SK-N-SH treated with all-trans-retinoic acid at 6 μM for 48 hours (cell line): ENCODE measurements at regions not wholly inside any gene's neighbourhood (a gene's known extent, or its start where the extent isn't known, plus 50 kb on each side); places are given as distances from the start of the nearest gene placed in this dataset.

ENCODE experiments used
- ATAC-seq: fragments of 200-7000 bp; cut with Tn5 transposase; 3 replicates; pipeline ENCODE4 v1.9.1; 2020; ENCODE audit warnings: mild to moderate bottlenecking, moderate library complexity
- ARNTL ChIP-seq: fragments of 450-650 bp; formaldehyde crosslinking; IDR thresholded peaks from 2 replicates; pipeline ENCODE4 v1.5.0; 2020; ENCODE audit warnings: low read depth, mild to moderate bottlenecking, moderate library complexity, borderline replicate concordance
- BACH2 ChIP-seq: fragments of 250-450 bp; sonication (Bioruptor Pico); IDR thresholded peaks from 2 replicates; pipeline ENCODE4 v1.9.0; 2021; ENCODE audit warnings: mild to moderate bottlenecking, borderline replicate concordance
- GLIS3 ChIP-seq: fragments of 250-450 bp; sonication (Bioruptor Pico); IDR thresholded peaks from 2 replicates; pipeline ENCODE4 v1.5.0; 2020; ENCODE audit warnings: mild to moderate bottlenecking, moderate library complexity
- ISL1 ChIP-seq: fragments of 250-450 bp; sonication (Bioruptor Pico); IDR thresholded peaks from 2 replicates; pipeline ENCODE4 v2.1.2; 2022; ENCODE audit warnings: mild to moderate bottlenecking, moderate library complexity
- OSR1 ChIP-seq: fragments of 250-450 bp; sonication (Bioruptor Pico); IDR thresholded peaks from 2 replicates; pipeline ENCODE4 v1.8.0; 2022; ENCODE audit warnings: moderate library complexity, mild to moderate bottlenecking, inconsistent platforms
- PPARA ChIP-seq: fragments of 250-450 bp; sonication (Bioruptor Pico); IDR thresholded peaks from 2 replicates; pipeline ENCODE4 v1.5.0; 2020; ENCODE audit warnings: mild to moderate bottlenecking, borderline replicate concordance
- RARB ChIP-seq: fragments of 250-450 bp; sonication (Bioruptor Pico); IDR thresholded peaks from 2 replicates; pipeline ENCODE4 v1.8.0; 2021; ENCODE audit warnings: mild to moderate bottlenecking, moderate library complexity
- SNAI2 ChIP-seq: fragments of 250-450 bp; sonication (Bioruptor Pico); IDR thresholded peaks from 2 replicates; pipeline ENCODE4 v1.5.0; 2020; ENCODE audit warnings: mild to moderate bottlenecking, moderate library complexity
- TCF4 ChIP-seq: fragments of 250-450 bp; sonication (Bioruptor Pico); IDR thresholded peaks from 2 replicates; pipeline ENCODE4 v1.8.0; 2021; ENCODE audit warnings: mild to moderate bottlenecking, moderate library complexity, borderline replicate concordance
- TOX ChIP-seq: fragments of 250-450 bp; sonication (Bioruptor Pico); IDR thresholded peaks from 2 replicates; pipeline ENCODE4 v1.8.0; 2021; ENCODE audit warnings: mild to moderate bottlenecking, moderate library complexity, borderline replicate concordance
- ZC3H10 ChIP-seq: fragments of 250-450 bp; sonication (Bioruptor Pico); IDR thresholded peaks from 2 replicates; pipeline ENCODE4 v1.5.1; 2021; ENCODE audit warnings: mild to moderate bottlenecking, moderate library complexity
- ZFP3 ChIP-seq: fragments of 250-450 bp; sonication (Bioruptor Pico); IDR thresholded peaks from 2 replicates; pipeline ENCODE4 v1.5.0; 2020; ENCODE audit warnings: mild to moderate bottlenecking, moderate library complexity
- ZFP30 ChIP-seq: fragments of 450-650 bp; formaldehyde crosslinking; IDR thresholded peaks from 2 replicates; pipeline ENCODE4 v1.5.0; 2022; ENCODE audit warnings: mild to moderate bottlenecking, moderate library complexity
- ZNF565 ChIP-seq: fragments of 450-650 bp; formaldehyde crosslinking; conservative IDR thresholded peaks from 2 replicates; pipeline ENCODE4 v1.5.0; 2020; ENCODE audit warnings: low read depth, mild to moderate bottlenecking, moderate library complexity
- ZNF70 ChIP-seq: fragments of 450-650 bp; formaldehyde crosslinking; IDR thresholded peaks from 2 replicates; pipeline ENCODE4 v1.5.0; 2020; ENCODE audit warnings: mild to moderate bottlenecking, moderate library complexity
- ZNF8 ChIP-seq: fragments of 450-650 bp; formaldehyde crosslinking; IDR thresholded peaks from 2 replicates; pipeline ENCODE4 v1.5.0; 2020; ENCODE audit warnings: mild to moderate bottlenecking, moderate library complexity
- TF ChIP-seq, protein P1 (sequence below): fragments of 250-450 bp; sonication (Bioruptor Pico); IDR thresholded peaks from 2 replicates; pipeline ENCODE4 v1.5.1; 2020; ENCODE audit warnings: low read depth, mild to moderate bottlenecking, moderate library complexity
- TF ChIP-seq, protein P2 (sequence below): fragments of 250-450 bp; sonication (Bioruptor Pico); IDR thresholded peaks from 2 replicates; pipeline ENCODE4 v1.5.0; 2020; ENCODE audit warnings: mild to moderate bottlenecking, moderate library complexity
- TF ChIP-seq, protein P3 (sequence below): fragments of 250-450 bp; sonication (Bioruptor Pico); IDR thresholded peaks from 2 replicates; pipeline ENCODE4 v1.8.0; 2020; ENCODE audit warnings: mild to moderate bottlenecking, moderate library complexity, borderline replicate concordance
- TF ChIP-seq, protein P4 (sequence below): fragments of 250-450 bp; sonication (Bioruptor Pico); IDR thresholded peaks from 2 replicates; pipeline ENCODE4 v1.5.1; 2021; ENCODE audit warnings: mild to moderate bottlenecking, moderate library complexity

DNA sequence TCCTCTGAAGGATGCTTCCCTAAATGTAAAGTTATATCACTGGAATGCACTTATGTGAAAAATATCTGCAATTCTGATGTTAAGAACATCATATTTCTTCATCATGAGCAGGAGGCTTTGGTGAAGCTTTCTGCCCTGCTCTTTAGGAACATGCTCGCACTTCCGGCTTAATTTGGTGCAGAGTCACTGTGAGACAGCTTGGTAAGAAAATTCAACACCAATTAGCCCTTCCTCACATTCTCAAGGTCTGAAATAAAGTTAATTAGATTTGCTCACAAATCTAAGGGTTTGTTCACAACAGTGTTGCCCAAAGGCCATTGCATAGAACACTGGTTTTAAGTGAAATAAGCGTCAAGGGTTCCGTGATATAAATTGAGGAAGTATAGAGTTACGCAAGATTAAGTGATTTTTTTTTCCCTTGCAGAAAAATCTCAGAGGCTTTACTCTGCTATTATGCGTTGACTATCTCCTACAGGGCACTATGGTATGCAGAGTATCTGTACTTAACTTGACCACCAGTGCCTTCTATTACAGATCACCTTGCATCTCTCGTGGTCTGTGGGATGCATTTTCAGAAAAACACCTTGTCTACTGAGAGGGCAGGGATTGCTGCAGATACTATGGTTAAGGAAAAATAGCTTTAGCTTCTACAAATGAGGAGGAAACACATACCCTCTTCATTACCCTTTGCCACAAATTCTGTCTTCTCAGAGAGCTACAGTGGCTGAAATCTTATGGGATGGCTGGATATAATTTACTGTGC lies 953.9 kb downstream of the TYW1 start:
- ATAC-seq, result no peak
- TF ChIP-seq ZFP30 (CRISPR knock-in tag), result no peak
- no peak for TF ChIP-seq GLIS3 (CRISPR knock-in tag)
- no peak for TF ChIP-seq ISL1 (CRISPR knock-in tag)
- TF ChIP-seq SNAI2, result no peak
- TF ChIP-seq, protein P1, sequence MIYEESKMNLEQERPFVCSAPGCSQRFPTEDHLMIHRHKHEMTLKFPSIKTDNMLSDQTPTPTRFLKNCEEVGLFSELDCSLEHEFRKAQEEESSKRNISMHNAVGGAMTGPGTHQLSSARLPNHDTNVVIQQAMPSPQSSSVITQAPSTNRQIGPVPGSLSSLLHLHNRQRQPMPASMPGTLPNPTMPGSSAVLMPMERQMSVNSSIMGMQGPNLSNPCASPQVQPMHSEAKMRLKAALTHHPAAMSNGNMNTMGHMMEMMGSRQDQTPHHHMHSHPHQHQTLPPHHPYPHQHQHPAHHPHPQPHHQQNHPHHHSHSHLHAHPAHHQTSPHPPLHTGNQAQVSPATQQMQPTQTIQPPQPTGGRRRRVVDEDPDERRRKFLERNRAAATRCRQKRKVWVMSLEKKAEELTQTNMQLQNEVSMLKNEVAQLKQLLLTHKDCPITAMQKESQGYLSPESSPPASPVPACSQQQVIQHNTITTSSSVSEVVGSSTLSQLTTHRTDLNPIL, result no peak
- no peak for TF ChIP-seq PPARA (CRISPR knock-in tag)
- no peak for TF ChIP-seq ZFP3
- no peak for TF ChIP-seq TOX (CRISPR knock-in tag)
- no peak for TF ChIP-seq RARB (CRISPR knock-in tag)
- TF ChIP-seq, protein P2, sequence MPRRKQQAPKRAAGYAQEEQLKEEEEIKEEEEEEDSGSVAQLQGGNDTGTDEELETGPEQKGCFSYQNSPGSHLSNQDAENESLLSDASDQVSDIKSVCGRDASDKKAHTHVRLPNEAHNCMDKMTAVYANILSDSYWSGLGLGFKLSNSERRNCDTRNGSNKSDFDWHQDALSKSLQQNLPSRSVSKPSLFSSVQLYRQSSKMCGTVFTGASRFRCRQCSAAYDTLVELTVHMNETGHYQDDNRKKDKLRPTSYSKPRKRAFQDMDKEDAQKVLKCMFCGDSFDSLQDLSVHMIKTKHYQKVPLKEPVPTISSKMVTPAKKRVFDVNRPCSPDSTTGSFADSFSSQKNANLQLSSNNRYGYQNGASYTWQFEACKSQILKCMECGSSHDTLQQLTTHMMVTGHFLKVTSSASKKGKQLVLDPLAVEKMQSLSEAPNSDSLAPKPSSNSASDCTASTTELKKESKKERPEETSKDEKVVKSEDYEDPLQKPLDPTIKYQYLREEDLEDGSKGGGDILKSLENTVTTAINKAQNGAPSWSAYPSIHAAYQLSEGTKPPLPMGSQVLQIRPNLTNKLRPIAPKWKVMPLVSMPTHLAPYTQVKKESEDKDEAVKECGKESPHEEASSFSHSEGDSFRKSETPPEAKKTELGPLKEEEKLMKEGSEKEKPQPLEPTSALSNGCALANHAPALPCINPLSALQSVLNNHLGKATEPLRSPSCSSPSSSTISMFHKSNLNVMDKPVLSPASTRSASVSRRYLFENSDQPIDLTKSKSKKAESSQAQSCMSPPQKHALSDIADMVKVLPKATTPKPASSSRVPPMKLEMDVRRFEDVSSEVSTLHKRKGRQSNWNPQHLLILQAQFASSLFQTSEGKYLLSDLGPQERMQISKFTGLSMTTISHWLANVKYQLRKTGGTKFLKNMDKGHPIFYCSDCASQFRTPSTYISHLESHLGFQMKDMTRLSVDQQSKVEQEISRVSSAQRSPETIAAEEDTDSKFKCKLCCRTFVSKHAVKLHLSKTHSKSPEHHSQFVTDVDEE (CRISPR knock-in tag), result no peak
- no peak for TF ChIP-seq BACH2 (CRISPR knock-in tag)
- no peak for TF ChIP-seq ZNF8 (CRISPR knock-in tag)
- TF ChIP-seq ARNTL (CRISPR knock-in tag), result no peak
- TF ChIP-seq, protein P3, sequence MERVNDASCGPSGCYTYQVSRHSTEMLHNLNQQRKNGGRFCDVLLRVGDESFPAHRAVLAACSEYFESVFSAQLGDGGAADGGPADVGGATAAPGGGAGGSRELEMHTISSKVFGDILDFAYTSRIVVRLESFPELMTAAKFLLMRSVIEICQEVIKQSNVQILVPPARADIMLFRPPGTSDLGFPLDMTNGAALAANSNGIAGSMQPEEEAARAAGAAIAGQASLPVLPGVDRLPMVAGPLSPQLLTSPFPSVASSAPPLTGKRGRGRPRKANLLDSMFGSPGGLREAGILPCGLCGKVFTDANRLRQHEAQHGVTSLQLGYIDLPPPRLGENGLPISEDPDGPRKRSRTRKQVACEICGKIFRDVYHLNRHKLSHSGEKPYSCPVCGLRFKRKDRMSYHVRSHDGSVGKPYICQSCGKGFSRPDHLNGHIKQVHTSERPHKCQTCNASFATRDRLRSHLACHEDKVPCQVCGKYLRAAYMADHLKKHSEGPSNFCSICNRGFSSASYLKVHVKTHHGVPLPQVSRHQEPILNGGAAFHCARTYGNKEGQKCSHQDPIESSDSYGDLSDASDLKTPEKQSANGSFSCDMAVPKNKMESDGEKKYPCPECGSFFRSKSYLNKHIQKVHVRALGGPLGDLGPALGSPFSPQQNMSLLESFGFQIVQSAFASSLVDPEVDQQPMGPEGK, result no peak
- no peak for TF ChIP-seq TCF4
- no peak for TF ChIP-seq OSR1
- TF ChIP-seq, protein P4, sequence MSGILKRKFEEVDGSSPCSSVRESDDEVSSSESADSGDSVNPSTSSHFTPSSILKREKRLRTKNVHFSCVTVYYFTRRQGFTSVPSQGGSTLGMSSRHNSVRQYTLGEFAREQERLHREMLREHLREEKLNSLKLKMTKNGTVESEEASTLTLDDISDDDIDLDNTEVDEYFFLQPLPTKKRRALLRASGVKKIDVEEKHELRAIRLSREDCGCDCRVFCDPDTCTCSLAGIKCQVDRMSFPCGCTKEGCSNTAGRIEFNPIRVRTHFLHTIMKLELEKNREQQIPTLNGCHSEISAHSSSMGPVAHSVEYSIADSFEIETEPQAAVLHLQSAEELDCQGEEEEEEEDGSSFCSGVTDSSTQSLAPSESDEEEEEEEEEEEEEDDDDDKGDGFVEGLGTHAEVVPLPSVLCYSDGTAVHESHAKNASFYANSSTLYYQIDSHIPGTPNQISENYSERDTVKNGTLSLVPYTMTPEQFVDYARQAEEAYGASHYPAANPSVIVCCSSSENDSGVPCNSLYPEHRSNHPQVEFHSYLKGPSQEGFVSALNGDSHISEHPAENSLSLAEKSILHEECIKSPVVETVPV (CRISPR knock-in tag), result no peak
- no peak for TF ChIP-seq ZNF70 (CRISPR knock-in tag)
- no peak for TF ChIP-seq ZNF565 (CRISPR knock-in tag)
- TF ChIP-seq, all 23 proteins: peak for 0

DNA sequence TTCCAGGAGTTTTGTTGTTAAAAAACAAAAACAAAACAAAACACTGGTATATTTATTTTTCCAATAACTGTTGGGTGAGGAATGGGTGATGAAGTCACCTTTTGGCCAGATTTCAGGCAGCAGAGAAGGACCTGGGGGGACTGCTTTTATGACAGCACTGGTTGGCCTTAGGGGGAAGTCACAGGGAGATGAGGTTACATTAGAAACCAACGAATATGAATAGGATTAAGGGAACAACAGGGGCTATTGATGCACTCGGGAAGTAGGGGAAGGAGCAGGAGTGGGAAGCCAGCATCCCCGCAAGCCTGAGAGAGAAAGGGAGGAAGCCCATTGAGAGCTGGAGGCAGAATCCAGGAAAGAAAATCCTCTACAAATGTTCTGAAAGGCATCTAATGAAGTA lies 958.4 kb downstream of the TYW1 start:
- ATAC-seq, result no peak
- TF ChIP-seq, protein P1, result no peak
- no peak for TF ChIP-seq RARB (CRISPR knock-in tag)
- TF ChIP-seq, protein P2 (CRISPR knock-in tag), result no peak
- no peak for TF ChIP-seq ZC3H10 (CRISPR knock-in tag)
- TF ChIP-seq GLIS3 (CRISPR knock-in tag), result no peak
- no peak for TF ChIP-seq BACH2 (CRISPR knock-in tag)
- TF ChIP-seq, protein P4 (CRISPR knock-in tag), result no peak
- TF ChIP-seq ISL1 (CRISPR knock-in tag), result no peak
- TF ChIP-seq, all 23 proteins: peak for 0
